Stimulated activated CD4-positive, alpha-beta T cell treated with anti-CD3 and anti-CD28 coated beads, Interleukin-4, amount 100 ng/mL, for 24 hours (primary cell): ENCODE measurements at regions not wholly inside any gene's neighbourhood (a gene's known extent, or its start where the extent isn't known, plus 50 kb on each side); places are given as distances from the start of the nearest gene placed in this dataset.

Experiments used
- DNase-seq: peaks from one replicate; pipeline ENCODE4 v3.0.0-alpha.2; 2020

DNA sequence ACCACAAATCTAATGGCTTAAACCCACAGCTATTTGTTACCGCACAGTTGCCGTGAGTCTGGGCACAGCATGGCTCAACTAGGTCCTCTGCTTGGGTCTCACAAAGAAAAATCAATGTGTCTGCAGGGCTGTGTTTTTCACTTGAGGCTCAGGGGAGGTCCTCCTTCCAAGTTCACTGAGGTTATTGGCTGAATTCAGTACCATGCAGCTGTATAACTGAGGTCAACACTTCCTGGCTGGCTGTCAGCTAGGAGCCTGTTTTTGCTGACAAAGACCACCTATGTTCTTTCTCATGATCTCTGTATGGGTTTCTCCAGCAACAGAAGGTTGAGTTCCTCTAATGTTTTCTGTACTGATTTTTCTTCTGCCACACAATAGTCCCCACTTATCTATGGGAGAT lies 736.7 kb upstream of the PRKX start:
- no peak for DNase-seq

DNA sequence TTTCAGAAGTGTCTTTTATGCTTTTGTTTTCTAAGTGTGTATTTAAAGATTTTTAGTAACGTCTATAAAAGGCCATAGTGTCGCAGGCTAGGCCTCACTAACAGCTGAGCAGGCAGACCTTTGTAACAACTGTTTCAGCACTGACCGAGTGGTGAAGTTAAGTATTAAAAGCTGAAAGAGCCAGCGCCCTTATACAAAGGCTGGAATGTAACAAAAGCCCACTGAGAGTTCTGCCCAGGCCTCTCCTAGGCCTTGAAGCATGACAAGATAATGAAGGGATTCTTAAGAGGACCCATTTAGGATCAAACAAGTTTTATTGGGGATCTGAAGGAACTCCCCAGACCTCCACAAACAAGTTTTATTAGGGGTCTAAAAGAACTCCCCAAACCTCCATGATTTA lies 722.5 kb upstream of the PRKX start:
- no peak for DNase-seq

DNA sequence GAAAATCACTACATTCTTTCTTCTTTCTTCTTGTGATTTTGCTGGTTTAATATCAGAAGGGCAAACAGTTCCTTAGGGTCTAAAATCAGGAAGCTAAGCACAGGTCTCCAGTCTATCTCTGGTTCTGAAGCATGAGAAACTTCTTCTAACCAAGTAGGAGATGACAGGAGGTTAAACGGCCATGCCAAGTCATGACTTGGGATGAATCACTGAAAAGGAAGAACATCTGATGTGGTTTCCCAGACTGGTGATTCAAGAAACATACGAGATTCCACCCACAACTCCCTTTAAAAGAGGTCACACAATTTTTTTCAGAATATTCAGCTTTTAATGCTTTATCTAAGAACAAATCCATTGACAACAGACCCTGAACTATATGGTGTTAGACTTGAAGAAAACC lies 684.0 kb upstream of the PRKX start:
- no peak for DNase-seq

DNA sequence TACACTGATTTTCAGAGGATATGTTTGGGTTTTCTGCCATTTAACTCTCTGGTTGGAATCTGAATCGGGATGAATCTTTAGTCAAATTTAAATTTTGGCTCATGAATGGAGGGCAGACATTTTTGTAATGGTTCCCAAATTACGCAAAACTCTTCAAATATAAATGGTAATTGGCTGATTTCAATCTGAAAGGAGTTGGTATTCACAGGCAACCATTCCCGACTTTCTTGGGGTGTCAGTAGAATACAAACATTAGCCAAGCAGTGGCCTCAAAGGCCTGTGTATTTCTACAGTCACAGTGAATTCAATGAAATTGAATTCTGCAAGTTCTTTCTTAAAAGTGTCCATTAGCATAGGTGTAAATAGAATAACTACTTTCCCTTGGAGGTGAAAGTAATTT lies 668.8 kb upstream of the PRKX start:
- no peak for DNase-seq

DNA sequence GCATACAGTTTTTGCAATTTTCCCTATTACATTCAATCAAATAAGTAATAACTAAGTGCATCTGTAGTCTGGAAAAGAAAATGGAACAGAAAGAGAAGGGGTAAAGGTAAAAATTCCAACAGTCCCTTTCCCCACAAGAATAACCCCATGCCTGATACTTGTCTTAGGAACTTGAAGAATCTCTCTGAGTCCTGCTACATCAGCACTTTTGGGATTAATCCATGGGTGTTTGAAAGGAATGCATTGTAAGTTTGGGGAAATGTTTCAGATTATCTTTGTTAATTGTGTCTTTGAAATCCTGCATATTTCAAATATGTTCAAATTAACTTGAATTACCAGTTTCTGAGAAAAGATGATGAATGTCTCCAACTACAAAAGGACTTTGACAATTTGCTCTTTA lies 667.3 kb upstream of the PRKX start:
- no peak for DNase-seq

DNA sequence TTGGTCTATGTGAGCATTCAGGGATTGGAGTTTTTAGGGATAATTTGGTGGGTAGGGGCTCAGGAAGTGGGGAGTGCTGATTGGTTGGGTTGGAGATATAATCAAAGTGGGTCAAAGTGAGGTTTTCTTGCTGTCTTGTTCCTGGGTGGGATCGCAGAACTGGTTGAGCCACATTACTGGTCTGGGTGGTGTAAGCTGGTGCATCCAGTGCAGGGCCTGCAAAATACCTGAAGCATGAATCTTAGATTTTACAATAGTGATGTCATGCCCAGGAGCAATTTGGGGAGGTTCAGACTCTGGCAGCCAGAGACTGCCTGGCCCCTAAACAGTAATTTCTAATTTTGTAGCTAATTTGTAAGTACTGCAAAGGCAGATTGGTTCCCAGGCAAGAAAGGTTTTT lies 665.6 kb upstream of the PRKX start:
- no peak for DNase-seq

DNA sequence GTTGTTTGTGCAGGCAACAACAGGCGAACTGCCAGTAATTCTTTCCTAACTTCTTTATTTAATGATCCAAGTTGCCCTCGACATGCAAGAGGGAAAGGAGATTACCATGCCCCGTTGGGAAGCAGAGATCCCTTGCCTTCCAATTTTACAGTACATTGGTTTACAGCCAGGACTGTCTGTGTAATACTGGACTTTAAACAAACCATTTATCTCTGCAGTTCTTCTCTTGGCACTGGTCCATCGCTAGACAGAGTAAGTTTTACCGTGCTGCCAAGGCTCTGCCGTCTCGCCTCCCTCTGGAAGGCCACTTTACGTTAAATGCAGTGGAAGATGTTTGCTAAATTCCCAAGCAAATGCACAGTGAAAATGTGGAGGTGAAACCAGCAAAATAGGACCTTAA lies 660.3 kb upstream of the PRKX start:
- DNase-seq = no peak

DNA sequence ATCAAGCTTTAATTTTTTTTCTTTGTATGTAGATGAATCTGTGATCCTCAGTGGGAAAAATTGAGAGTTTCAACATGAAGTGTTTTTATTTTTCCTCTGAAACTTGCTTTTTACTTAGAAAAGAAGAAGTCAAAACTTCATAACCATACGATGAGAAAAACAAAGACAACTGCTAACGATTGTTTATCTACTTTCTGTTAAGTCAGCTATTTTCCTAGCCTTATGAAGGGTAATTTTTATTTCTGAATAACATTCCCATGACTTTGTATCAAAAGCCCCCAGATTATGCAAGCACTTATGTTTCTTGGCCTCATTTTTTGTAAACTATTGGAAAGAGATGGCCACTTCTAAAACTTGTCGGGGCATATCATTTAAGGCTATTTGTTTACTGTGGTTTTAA lies 645.1 kb upstream of the PRKX start:
- DNase-seq = no peak

DNA sequence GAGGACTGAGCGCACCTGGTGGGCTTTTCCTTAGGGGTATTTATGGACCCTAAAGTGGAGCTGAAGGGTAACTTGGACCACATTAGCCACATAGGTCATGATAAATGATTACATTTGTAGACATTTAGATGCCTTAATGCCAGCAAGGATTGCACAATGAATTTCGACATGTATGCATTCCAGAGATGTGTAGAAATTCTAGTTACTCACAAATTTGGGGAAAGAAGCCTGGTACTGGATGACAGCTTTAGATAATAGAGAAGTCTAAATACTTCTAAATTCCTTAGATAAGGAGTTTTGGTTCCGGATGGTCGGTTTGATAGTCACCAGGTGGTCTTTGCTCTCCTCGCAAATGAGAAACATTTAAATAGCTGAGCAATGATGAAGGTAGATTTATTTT lies 609.5 kb upstream of the PRKX start:
- no peak for DNase-seq

DNA sequence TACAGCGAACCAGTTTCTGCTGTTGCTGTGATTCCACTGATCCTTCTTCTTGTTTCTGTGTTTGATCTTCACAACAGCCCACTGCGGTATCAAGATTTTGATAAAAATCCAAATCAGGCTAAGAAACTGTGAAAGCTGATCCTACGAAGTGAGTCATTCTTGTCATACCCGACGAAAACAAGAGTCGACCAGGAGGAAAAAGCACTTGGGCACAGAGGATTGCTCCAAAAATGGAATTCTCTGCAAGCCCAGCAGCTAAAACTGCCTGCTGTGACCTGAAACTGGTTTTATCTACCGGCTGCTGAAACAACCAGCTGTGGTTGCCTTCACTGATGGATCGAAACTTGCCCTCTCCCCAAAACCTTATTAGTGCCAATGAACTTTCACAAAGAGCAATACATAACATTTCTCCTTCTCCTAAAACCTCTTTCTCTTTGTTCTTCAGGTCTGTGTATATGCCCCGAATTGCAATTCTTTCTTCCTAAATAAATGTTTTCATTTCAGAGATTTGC lies 607.0 kb upstream of the PRKX start:
- no peak for DNase-seq

DNA sequence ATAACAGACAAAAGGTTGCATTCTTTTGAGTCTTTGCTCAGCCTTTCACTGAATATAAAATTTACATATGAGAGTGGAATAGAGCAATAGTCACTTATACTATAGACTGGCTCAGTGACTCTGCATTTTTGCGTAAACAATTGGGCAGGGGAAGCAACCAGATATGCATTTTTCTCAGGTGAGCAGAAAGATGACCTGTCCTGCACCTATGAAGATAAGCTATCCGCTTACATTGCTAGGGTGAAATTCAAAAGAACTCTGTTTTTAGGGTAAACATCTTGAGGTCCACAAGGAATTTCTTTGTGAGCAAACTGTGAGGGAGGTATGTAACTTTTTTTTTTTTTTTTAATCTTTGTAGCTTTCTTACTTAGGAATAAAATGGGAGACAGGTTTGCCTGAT lies 602.4 kb upstream of the PRKX start:
- DNase-seq = no peak

DNA sequence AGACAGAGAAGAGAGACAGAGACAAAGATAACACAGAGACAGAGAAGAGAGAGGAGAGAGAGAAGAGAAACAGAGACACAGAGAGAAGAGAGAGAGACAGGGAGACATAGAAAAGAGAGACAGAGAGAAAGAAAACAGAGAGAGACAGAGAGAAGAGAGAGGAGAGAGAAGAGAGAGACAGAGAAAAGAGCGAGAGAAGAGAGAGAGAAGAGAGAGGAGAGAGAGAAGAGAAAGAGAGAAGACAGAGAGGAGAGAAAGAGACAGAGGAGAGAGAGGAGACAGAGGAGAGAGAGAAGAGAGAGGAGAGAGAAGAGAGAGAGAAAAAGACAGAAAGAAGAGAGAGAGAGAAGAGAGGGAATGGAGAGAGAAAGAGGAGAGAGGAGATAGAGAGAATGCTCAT lies 601.1 kb upstream of the PRKX start:
- no peak for DNase-seq

DNA sequence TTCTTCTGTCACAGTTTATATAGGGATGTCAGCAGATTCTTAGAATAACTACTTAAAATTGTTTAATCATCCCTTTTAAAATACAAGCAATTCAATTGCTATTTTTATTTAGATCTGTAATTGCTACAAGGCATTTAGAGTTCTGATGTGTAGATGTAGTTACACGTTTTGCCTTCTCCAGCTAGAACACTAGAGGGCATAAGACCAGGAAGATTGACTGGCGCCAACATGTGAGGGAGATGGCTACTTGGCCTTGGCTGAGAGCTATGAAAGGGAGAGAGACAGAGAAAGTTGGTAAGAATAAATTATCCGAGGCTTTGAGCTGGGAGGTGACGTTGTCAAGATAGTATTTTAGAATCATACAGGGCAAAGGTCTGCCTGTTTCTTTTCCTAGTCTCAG lies 563.7 kb upstream of the PRKX start:
- DNase-seq = no peak

DNA sequence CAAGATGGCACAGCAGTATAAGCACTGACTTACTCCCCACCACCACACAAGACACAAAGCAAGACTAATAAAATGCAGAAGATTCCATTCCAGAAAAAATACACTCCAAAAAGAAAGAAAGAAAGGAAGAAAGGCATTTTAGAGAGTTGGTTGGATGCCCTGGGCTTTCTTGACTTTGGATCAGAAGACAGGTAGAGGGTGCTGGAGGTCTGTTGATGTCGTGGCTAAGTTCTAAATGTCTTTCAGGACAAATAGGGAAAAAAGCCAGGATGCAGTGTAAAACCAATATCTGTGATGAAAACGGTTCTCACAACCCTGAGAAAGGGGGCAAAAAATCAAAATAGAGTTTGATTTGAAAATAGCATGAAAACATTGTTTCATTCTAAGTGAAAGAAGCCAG lies 555.2 kb upstream of the PRKX start:
- DNase-seq = no peak

DNA sequence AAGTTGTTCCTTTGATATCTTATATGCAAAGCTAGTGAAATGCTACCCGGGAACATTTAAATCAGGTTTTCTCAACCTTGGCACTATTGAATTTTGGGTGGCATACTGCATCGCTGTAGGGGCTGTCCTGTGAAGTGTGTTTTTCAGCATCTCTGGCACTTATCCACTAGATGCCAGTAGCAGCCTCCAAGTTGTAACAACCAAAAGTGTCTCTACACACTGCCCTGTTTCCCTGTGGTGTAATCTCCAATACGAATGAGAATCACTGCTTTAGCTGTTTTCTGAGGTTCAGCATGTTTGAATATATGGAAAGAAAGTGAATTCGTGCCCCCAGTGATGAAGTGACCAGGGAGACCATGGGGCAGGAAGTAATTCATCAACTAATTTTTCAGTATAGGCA lies 551.6 kb upstream of the PRKX start:
- DNase-seq = no peak

DNA sequence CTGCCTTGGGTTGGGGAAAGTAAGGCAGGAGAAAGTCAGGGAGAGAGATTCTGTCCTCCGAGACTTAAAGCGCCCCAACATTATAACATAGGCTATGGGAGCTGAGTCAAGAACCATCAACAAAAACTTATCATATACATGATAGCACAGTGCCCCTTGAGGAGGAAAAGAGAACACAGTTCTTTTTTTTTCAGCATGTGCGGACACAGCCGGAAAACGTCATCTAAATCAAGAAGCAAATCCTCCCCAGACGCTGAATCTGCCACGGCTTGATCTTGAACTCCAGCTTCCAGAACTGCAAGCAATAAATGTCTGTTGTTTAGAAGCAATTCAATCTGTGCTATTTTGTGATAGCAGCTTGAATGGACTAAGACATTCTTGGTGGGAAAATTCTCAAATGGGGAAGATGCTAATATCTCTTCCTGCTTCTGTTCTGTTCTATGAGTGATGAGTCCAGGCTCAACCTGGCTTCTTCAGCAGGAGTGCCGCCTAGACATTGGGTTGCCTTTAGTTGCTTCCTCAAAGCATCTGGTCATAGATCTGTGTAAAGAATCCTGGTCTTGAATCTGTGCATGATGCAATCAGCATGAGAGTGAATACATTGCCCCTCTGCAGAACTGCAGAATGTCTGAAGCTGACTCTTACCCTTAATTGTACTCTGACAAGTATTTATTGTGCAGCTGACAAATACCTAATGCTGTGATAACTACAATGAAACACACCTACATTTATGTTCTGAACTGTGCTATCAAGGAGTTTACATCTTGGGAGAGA lies 549.8 kb upstream of the PRKX start:
- no peak for DNase-seq

DNA sequence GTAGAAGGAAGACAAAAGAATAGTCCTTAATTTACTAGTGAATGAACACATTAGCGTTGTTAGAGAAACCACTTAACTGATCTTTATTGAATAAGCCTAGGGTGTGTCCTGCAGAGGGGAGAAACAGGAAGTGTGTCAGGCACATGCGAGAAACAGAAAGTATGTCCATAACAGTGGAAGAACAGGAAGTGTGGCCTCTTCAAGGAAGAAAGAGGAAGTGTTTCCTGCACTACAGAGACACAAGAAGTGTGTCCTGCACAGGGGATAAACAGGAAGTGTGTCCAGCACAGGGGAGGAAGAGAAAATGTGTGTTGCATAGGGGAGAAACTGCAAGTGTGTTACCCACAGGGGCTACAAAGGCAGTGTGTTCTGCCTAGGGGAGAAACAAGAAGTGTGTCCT lies 539.6 kb upstream of the PRKX start:
- no peak for DNase-seq

DNA sequence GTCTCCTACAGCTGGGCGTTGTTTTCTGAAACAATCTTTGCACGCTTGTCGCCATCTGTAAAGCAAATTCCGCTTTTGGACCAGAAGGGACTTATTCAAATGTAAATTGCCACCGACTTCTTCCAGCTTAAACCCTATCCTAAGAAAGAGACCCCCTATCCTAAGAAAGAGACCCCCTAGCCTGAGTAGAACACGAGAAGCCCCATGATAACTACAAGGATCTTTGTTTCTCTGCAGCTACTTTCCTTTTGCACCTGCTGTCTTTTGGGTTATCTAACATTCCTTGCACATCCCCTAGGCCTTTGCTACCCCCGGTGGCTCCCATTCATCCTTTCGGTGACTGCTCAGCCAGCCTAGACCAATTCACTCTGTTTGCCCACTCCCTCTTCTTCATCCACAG lies 536.0 kb upstream of the PRKX start:
- no peak for DNase-seq

DNA sequence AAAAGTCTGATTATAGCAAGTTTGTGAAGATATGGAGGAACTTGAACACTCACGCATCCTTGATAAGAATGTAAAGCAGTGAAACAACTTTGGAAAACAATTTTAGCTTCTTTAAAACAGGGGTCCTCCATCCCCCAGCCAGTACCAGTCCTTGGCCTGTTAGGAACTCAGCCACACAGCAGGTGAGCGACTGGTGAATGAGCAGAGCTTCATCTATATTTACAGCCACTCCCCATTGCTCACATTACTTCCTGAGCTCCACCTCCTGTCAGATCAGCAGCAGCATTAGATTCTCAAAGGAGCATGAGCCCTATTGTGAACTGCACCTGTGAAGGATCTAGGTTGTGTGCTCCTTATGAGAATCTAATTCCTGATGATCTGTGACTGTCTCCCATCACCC lies 530.3 kb upstream of the PRKX start:
- DNase-seq = no peak

DNA sequence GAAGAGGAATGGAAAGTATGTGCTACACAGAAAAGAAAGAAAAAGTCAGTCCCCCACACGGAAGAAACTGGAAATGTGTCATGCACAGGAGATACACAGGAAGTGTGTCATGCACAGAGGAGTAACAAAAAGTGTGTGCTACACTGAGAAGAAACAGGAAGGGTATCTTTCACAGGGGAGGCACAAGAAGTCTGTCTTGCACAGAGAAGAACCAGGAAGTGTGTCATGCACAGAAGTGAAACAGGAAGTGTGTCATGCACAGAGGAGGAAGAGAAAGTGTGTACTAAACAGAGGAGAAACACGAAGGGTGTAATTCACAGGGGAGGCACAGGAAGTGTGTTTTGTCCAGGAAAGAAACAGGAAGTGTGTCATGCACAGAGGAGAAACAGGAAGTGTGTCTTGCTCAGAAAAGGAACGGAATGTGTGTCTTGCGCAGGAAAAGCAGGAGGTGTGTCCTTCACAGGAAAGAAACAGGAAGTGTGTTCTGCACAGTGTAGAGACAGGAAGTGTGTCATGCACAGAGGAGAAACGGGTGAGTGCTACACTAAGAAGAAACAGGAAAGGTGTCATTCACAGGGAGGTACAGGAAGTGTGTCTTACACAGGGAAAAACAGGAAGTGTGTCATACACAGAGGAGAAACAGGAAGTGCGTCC lies 527.2 kb upstream of the PRKX start:
- no peak for DNase-seq

DNA sequence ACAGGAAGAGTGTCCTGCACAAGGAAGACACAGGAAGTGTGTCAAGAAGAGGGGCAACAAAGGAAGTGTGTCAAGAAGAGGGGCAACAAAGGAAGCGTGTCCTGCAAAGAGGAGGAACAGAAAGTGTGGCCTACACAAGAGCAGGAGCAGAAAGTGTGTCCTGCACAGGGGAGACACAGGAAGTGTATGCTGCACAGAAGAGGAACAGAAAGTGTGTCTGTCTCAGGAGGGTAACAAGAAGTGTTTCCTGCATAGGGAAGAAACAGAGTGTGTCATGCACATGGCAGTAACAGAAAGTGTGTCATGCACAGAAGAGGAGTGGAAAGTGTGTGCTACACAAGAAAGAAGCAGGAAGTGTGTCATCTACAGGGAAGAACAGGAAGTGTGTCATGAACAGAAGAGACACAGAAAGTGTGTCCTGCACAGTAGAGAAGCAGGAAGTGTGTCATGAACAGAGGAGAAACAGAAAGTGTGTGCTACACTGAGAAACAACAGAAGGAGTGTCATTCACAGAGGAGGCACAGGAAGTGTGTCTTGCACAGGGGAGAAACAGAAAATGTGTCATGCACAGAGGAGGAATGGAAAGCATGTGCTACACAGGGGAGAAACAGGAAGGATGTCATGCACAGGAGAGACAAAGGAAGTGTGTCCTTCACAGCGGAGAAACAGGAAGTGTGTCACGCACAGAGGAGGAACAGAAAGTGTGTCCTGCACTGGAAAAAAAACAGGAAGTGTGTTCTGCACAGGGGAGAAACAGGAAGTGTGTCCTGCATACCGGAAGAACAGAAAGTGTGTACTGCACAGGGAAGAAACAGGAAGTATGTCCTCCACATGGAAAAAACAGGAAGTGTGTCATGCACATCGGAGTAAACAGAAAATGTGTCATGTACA lies 526.4 kb upstream of the PRKX start:
- no peak for DNase-seq

DNA sequence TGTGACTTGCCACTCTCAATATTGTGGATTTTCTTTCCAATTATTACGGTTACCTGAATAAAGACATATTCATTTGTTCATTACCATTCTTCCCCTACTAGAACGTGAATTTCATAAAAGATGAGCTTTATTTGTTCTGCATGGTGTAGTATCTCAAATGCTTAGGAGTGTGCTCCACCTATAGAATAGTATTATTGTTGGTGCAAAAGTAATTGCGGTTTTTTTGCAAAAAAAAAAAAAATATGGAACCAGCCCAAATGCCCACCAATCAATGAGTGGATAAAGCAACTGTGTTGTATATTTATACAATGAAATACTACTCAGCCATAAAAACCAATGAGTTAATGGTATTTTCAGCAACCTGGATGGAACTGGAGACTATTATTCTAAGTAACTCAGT lies 525.5 kb upstream of the PRKX start:
- DNase-seq = no peak

DNA sequence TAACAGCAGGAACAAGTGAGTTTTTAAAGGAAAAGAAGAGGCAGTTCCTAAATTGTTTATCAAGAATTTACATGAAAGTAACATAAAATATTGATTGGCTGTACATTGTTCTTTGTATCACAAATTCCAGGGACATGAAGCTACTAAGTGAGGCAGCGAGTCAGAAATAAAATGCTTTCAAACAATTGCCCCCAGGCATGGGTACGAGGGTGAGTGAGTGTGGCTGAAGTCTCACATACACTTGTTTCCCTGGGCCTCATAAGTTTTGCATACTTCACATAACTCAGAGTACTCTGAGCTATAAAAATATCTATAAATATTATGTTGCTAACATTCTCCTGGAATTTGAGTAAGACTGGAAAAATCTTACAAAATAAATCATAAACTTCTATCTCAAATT lies 511.6 kb upstream of the PRKX start:
- DNase-seq = no peak

DNA sequence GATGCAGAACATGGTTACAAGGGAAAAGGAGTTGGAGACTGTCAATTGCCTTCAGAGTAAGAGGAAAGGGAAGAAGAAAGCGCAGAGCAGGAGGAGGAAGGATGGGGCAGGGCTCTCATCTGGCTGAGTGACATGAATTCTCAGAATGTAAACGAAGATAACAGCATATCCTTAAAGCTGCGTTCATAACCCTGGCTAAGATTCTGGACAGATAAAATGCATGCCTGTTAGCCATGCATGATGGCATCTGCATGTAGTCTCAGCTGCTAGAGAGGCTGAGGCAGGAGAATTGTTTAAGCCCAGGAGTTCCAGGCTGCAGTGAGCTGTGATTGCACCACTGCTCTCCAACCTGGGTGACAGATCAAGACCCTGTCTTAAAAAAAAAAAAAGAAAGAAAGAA lies 493.5 kb upstream of the PRKX start:
- DNase-seq = no peak
